ENCODE measurements at regions not wholly inside any gene's neighbourhood (a gene's known extent, or its start where the extent isn't known, plus 50 kb on each side); places are given as distances from the start of the nearest gene placed in this dataset.

- no peak for DNase-seq (ENCODE audit: low read depth, low spot score)
- Histone ChIP-seq H3K9me3 (ENCODE audit: low read depth, low read length) (no peaks in the 10 kb centered on the region), H3K9ac (ENCODE audit: insufficient read length) (no peak overlapping the region), H3K27ac (no peak overlapping the region), H3K36me3 (ENCODE audit: insufficient read depth, low read length) (no peaks in the 10 kb centered on the region), H3K4me3 (no peak overlapping the region)
- TF ChIP-seq EZH2 (IDR thresholded peaks at IDR 0.05) (no peak), FOXP2 (optimal IDR thresholded peaks at IDR 0.05; ENCODE audit: control extremely low read depth, extremely low read length, insufficient read depth) (no peak), POLR2AphosphoS5 (IDR thresholded peaks at IDR 0.05; ENCODE audit: borderline replicate concordance, low read depth, low read length) (no peak)
These were observed 68.8 kb downstream of the IRX5 start for GRCh38 chr16:54999481-54999880.

- Histone ChIP-seq H3K36me3 (ENCODE audit: insufficient read depth, low read length) (no peaks in the 10 kb centered on the region), H3K4me3 (no peak overlapping the region), H3K9me3 (ENCODE audit: low read depth, low read length) (no peaks in the 10 kb centered on the region), H3K9ac (ENCODE audit: insufficient read length) (no peak overlapping the region), H3K27ac (no peak overlapping the region)
- TF ChIP-seq EZH2 (IDR thresholded peaks at IDR 0.05) (no peak), FOXP2 (optimal IDR thresholded peaks at IDR 0.05; ENCODE audit: control extremely low read depth, extremely low read length, insufficient read depth) (no peak)
- DNase-seq (ENCODE audit: low read depth, low spot score), result no peak
These were observed 69.9 kb downstream of the IRX5 start for GRCh38 chr16:55000595-55000994.

- no peak for DNase-seq (ENCODE audit: low read depth, low spot score)
- Histone ChIP-seq H3K36me3 (ENCODE audit: insufficient read depth, low read length) (no peaks in the 10 kb centered on the region), H3K9me3 (ENCODE audit: low read depth, low read length) (no peaks in the 10 kb centered on the region), H3K27ac (no peak overlapping the region), H3K9ac (ENCODE audit: insufficient read length) (no peak overlapping the region), H3K4me3 (no peak overlapping the region)
- TF ChIP-seq POLR2AphosphoS5 (IDR thresholded peaks at IDR 0.05; ENCODE audit: borderline replicate concordance, low read depth, low read length) (no peak), EZH2 (IDR thresholded peaks at IDR 0.05) (no peak), FOXP2 (optimal IDR thresholded peaks at IDR 0.05; ENCODE audit: control extremely low read depth, extremely low read length, insufficient read depth) (no peak)
These were observed 71.3 kb downstream of the IRX5 start for GRCh38 chr16:55001931-55002330.

GRCh38 chr16:55002419-55002818 lies 71.8 kb downstream of the IRX5 start:
- no peak overlapping the region for H3K4me3 ChIP-seq
- H3K9ac ChIP-seq (ENCODE audit: insufficient read length), result no peak overlapping the region

GRCh38 chr16:55003306-55003705 lies 72.6 kb downstream of the IRX5 start:
- Histone ChIP-seq H3K27ac (no peak overlapping the region), H3K9me3 (ENCODE audit: low read depth, low read length) (no peaks in the 10 kb centered on the region), H3K36me3 (ENCODE audit: insufficient read depth, low read length) (no peaks in the 10 kb centered on the region), H3K9ac (ENCODE audit: insufficient read length) (no peak overlapping the region), H3K4me3 (no peak overlapping the region)
- no peak for TF ChIP-seq EZH2 (IDR thresholded peaks at IDR 0.05)
- TF ChIP-seq POLR2AphosphoS5 (IDR thresholded peaks at IDR 0.05; ENCODE audit: borderline replicate concordance, low read depth, low read length), result no peak
- no peak for TF ChIP-seq FOXP2 (optimal IDR thresholded peaks at IDR 0.05; ENCODE audit: control extremely low read depth, extremely low read length, insufficient read depth)
- no peak for DNase-seq (ENCODE audit: low read depth, low spot score)

More at GRCh38 chr16:55002419-55002818, 71.8 kb downstream of the IRX5 start:
- no peaks in the 10 kb centered on the region for H3K9me3 ChIP-seq (ENCODE audit: low read depth, low read length)
- no peaks in the 10 kb centered on the region for H3K36me3 ChIP-seq (ENCODE audit: insufficient read depth, low read length)
- no peak for DNase-seq (ENCODE audit: low read depth, low spot score)
- H3K27ac ChIP-seq, result no peak overlapping the region
- TF ChIP-seq EZH2 (IDR thresholded peaks at IDR 0.05) (no peak), FOXP2 (optimal IDR thresholded peaks at IDR 0.05; ENCODE audit: control extremely low read depth, extremely low read length, insufficient read depth) (no peak), POLR2AphosphoS5 (IDR thresholded peaks at IDR 0.05; ENCODE audit: borderline replicate concordance, low read depth, low read length) (no peak)

DNA sequence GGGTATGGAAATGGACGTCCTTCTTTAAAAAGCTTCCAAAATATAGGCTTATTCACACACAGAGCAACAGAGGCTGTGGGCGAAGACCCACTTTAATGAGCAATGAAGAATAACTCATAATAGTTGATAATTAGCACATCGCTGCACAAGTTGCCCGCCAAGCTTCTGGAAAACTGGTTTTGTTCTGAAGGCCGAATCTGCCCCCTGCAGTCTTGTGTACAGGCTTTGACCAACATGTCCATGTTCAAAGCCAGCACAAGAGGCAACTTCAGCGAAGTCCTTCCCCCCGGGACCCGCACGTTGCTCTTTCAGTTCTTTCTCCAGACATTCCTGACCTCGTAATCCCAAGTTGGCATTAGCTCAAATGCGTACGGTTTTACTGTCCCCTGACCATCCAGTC lies 73.3 kb downstream of the IRX5 start:
- Histone ChIP-seq H3K9me3 (ENCODE audit: low read depth, low read length) (no peaks in the 10 kb centered on the region), H3K9ac (ENCODE audit: insufficient read length) (no peak overlapping the region), H3K27ac (no peak overlapping the region), H3K36me3 (ENCODE audit: insufficient read depth, low read length) (no peaks in the 10 kb centered on the region), H3K4me3 (no peak overlapping the region)
- DNase-seq (ENCODE audit: low read depth, low spot score), result no peak
- TF ChIP-seq FOXP2 (optimal IDR thresholded peaks at IDR 0.05; ENCODE audit: control extremely low read depth, extremely low read length, insufficient read depth) (no peak), POLR2AphosphoS5 (IDR thresholded peaks at IDR 0.05; ENCODE audit: borderline replicate concordance, low read depth, low read length) (no peak), EZH2 (IDR thresholded peaks at IDR 0.05) (no peak)

DNA sequence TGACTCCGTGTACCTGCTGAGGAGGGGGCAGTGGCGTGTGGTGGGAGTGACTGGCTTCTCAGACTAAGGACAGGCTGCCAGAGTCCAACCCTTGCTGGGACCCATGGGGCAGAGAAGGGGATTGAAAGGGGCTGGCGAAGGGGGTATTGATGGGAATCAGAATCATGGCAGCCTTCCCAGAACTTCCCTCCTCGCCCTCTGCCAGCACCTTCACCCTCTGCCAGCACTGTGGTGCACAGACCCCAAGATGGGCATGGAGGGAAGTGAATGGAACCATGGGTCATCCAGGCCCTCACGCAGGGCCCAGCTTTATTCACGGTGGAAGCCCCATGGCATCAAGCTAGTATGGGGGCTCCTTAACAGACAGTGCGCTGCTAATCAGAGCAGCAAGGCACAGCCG lies 76.8 kb downstream of the IRX5 start:
- H3K27ac ChIP-seq, result no peak overlapping the region
- H3K4me3 ChIP-seq, result no peak overlapping the region
- TF ChIP-seq POLR2AphosphoS5 (IDR thresholded peaks at IDR 0.05; ENCODE audit: borderline replicate concordance, low read depth, low read length) (no peak), FOXP2 (optimal IDR thresholded peaks at IDR 0.05; ENCODE audit: control extremely low read depth, extremely low read length, insufficient read depth) (no peak), EZH2 (IDR thresholded peaks at IDR 0.05) (no peak)
- DNase-seq (ENCODE audit: low read depth, low spot score), result no peak
- H3K9me3 ChIP-seq (ENCODE audit: low read depth, low read length), result no peaks in the 10 kb centered on the region
- no peaks in the 10 kb centered on the region for H3K36me3 ChIP-seq (ENCODE audit: insufficient read depth, low read length)
- H3K9ac ChIP-seq (ENCODE audit: insufficient read length), result no peak overlapping the region

DNA sequence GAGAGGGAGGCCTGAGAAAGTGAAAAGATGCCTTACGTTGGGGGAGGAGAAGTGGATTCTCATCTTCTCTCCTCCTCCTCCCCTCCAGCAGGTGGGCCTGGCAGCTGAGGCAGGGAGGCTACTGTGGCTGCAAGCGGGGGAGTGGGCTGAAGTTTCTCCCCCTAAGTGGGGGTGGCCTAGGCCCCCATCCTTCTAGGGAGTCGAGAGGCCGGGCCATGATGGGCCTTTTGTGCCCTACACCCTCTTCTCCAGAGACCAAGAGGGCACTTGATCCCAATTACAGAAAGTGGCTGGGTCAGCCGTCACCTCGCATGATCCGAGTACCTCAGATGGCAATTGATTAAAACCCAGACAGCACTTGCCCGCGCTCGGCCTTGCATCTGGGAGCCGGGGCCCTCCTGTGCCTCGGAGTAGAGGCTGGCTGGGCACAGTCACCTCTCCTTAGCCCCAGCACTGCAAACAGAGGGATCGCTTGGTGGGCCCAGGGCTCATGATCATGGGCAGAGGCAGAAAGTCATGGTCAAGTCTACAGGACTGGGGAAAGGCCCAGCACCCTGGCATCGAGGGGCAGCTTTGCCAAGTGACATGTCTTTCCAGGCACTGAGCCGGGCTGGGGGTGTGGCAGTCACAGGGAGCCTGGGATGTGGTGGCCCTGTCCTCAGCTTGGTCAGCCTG lies 78.3 kb downstream of the IRX5 start:
- Histone ChIP-seq H3K36me3 (ENCODE audit: insufficient read depth, low read length) (no peaks in the 10 kb centered on the region), H3K4me3 (no peak overlapping the region), H3K9me3 (ENCODE audit: low read depth, low read length) (no peaks in the 10 kb centered on the region), H3K27ac (no peak overlapping the region), H3K9ac (ENCODE audit: insufficient read length) (no peak overlapping the region)
- TF ChIP-seq FOXP2 (optimal IDR thresholded peaks at IDR 0.05; ENCODE audit: control extremely low read depth, extremely low read length, insufficient read depth) (no peak), EZH2 (IDR thresholded peaks at IDR 0.05) (no peak), POLR2AphosphoS5 (IDR thresholded peaks at IDR 0.05; ENCODE audit: borderline replicate concordance, low read depth, low read length) (no peak)
- no peak for DNase-seq (ENCODE audit: low read depth, low spot score)

GRCh38 chr16:55009581-55009980 lies 78.9 kb downstream of the IRX5 start:
- Histone ChIP-seq H3K4me3 (no peak overlapping the region), H3K9me3 (ENCODE audit: low read depth, low read length) (no peaks in the 10 kb centered on the region), H3K9ac (ENCODE audit: insufficient read length) (no peak overlapping the region), H3K36me3 (ENCODE audit: insufficient read depth, low read length) (no peaks in the 10 kb centered on the region), H3K27ac (no peak overlapping the region)
- TF ChIP-seq FOXP2 (optimal IDR thresholded peaks at IDR 0.05; ENCODE audit: control extremely low read depth, extremely low read length, insufficient read depth), result no peak
- TF ChIP-seq EZH2 (IDR thresholded peaks at IDR 0.05), result no peak
- no peak for TF ChIP-seq POLR2AphosphoS5 (IDR thresholded peaks at IDR 0.05; ENCODE audit: borderline replicate concordance, low read depth, low read length)
- DNase-seq (ENCODE audit: low read depth, low spot score), result no peak
